Gastroesophageal sphincter (tissue), 3 donors: ENCODE measurements at regions not wholly inside any gene's neighbourhood (a gene's known extent, or its start where the extent isn't known, plus 50 kb on each side); places are given as distances from the start of the nearest gene placed in this dataset.

Experiments
- CTCF ChIP-seq, 4 experiments: fragments of 200-600 bp in 2 of 4; fragments of 450-650 bp in 2 of 4; sonication (generic) in 1 of 4; IDR thresholded peaks; one replicate each; pipeline ENCODE4 v1.5.1; 2017 to 2019; ENCODE audit warnings: antibody characterized with exemption in 4 of 4, mild to moderate bottlenecking in 2 of 4, moderate library complexity in 2 of 4
- POLR2A ChIP-seq, 2 donors: fragments of 450-650 bp; IDR thresholded peaks; one replicate each; pipeline ENCODE4 v1.6.1; 2017; ENCODE audit warnings: antibody characterized with exemption in 2 of 2, mild to moderate bottlenecking in 2 of 2, moderate library complexity in 1 of 2

GRCh38 chr15:25587616-25588340 is 149.0 kb upstream of the UBE3A start:
- no peak for TF ChIP-seq CTCF (IDR thresholded peaks at IDR 0.05)
- TF ChIP-seq POLR2A (IDR thresholded peaks at IDR 0.05): no peak
